OCI-LY7 (cell line): ENCODE measurements at regions not wholly inside any gene's neighbourhood (a gene's known extent, or its start where the extent isn't known, plus 50 kb on each side); places are given as distances from the start of the nearest gene placed in this dataset.

Source experiments
- BruUV-seq: library from RNA; stranded (reverse); fragments of 400-500 nt; replicated peaks from 2 replicates; lab custom pipeline; 2021; lab: Mats Ljungman, UMichigan
- CTCF ChIA-PET: fragments of 300-600 bp; sonication (Branson Sonifier 250); formaldehyde crosslinking; loops from one replicate; lab custom pipeline; 2022; ENCODE audit warnings: antibody characterized with exemption; ENCODE audit not compliant: unreplicated experiment; lab: Charles Lee
- POLR2A ChIA-PET: fragments of 300-600 bp; sonication (Branson Sonifier 250); formaldehyde crosslinking; loops from one replicate; lab custom pipeline; 2022; ENCODE audit warnings: antibody characterized with exemption; lab: Charles Lee
- DNase-seq: peaks from one replicate; pipeline ENCODE4 v3.0.0-alpha.2; 2015; ENCODE audit warnings: low spot score
- H2AFZ ChIP-seq: fragments of 200-600 bp; sonication (generic), shearing (Covaris generic); 2 replicates; pipeline ENCODE4 v1.6.1; 2014; ENCODE audit warnings: mild to moderate bottlenecking, antibody characterized with exemption, low read length, moderate library complexity
- H3K27ac ChIP-seq: fragments of 200-600 bp; sonication (generic); 2 replicates; pipeline ENCODE4 v1.5.1; 2014; ENCODE audit warnings: mixed run types, low read depth, mild to moderate bottlenecking, moderate library complexity, low read length, inconsistent platforms; ENCODE audit not compliant: poor library complexity, severe bottlenecking
- H3K36me3 ChIP-seq: fragments of 200-600 bp; sonication (generic); 2 replicates; pipeline ENCODE4 v1.6.1; 2014; ENCODE audit warnings: mild to moderate bottlenecking, antibody characterized with exemption, low read length, moderate library complexity, mixed read lengths; ENCODE audit not compliant: insufficient read depth
- H3K4me1 ChIP-seq: fragments of 200-600 bp; sonication (generic); 2 replicates; pipeline ENCODE4 v1.5.1; 2014; ENCODE audit warnings: mild to moderate bottlenecking, low read length; ENCODE audit not compliant: insufficient read depth, poor library complexity, severe bottlenecking
- H3K4me2 ChIP-seq: fragments of 200-600 bp; sonication (generic); 2 replicates; pipeline ENCODE4 v1.6.1; 2014; ENCODE audit warnings: mild to moderate bottlenecking, low read length
- H3K4me3 ChIP-seq: fragments of 200-600 bp; sonication (generic); 2 replicates; pipeline ENCODE4 v1.5.1; 2014; ENCODE audit warnings: mild to moderate bottlenecking, low read depth, low read length; ENCODE audit not compliant: poor library complexity, severe bottlenecking
- H3K79me2 ChIP-seq: fragments of 200-600 bp; sonication (generic); 2 replicates; pipeline ENCODE4 v1.6.1; 2016; ENCODE audit warnings: low read depth, mild to moderate bottlenecking, low read length, moderate library complexity, mixed read lengths; ENCODE audit not compliant: insufficient read depth
- H3K9me2 ChIP-seq: fragments of 200-600 bp; sonication (generic); 2 replicates; pipeline ENCODE4 v1.6.1; 2016; ENCODE audit warnings: mild to moderate bottlenecking, low read length, mixed read lengths; ENCODE audit not compliant: insufficient read depth
- H3K9me3 ChIP-seq: fragments of 200-600 bp; sonication (generic); 2 replicates; pipeline ENCODE4 v1.6.1; 2014; ENCODE audit warnings: mild to moderate bottlenecking, mixed run types, low read length, mixed read lengths
- H4K20me1 ChIP-seq: fragments of 200-600 bp; sonication (generic); 2 replicates; pipeline ENCODE4 v1.6.1; 2014; ENCODE audit warnings: mild to moderate bottlenecking, antibody characterized with exemption, low read length, moderate library complexity, mixed read lengths; ENCODE audit not compliant: insufficient read depth
- EZH2phosphoT487 ChIP-seq: fragments of 200-600 bp; sonication (generic); IDR thresholded peaks from 2 replicates; pipeline ENCODE4 v1.6.1; 2018; ENCODE audit warnings: low read depth, borderline replicate concordance, mild to moderate bottlenecking, mixed run types, antibody characterized with exemption, low read length, moderate library complexity, mixed read lengths
- intact Hi-C: fragments of 100-400 bp; cut with micrococcal nuclease; formaldehyde crosslinking; loops from one replicate; pipeline ENCODE4 v1.10.0; 2022; ENCODE audit not compliant: unreplicated experiment
- TF ChIP-seq, protein P1 (sequence below): fragments of 200-600 bp; sonication (generic); conservative IDR thresholded peaks from 2 replicates; pipeline ENCODE4 v1.5.1; 2014; ENCODE audit warnings: mild to moderate bottlenecking, antibody characterized with exemption, low read length, moderate library complexity, mixed read lengths

DNA sequence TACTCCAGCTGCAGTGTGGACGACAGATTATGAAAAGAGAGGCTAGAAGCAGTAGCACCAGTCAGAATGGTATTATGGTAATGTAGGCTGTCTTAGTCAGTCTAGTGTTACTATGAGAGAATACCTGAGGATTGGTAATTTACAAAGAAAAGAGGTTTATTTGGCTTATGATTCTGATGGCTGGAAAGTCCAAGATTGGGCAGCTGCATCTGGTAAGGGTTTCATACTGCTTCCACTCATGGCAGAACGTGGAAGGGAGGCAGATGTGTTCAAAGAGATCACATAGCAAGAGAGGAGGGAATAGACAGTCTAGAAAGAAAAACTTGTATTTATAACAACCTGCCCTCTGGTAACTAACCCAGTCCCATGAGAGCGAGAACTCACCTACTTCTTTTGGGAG, 77.3 kb upstream of the NAV2 start:
- H4K20me1 ChIP-seq: no peaks in the 10 kb centered on the region
- CTCF ChIA-PET: no interaction called here
- H2AFZ ChIP-seq: no peak overlapping the region
- H3K36me3 ChIP-seq: no peaks in the 10 kb centered on the region
- intact Hi-C loops: no loop called here
- no peaks in the 10 kb centered on the region for H3K79me2 ChIP-seq
- H3K4me2 ChIP-seq: no peak overlapping the region
- H3K9me2 ChIP-seq: no peaks in the 10 kb centered on the region
- H3K27ac ChIP-seq: no peak overlapping the region
- no peak for TF ChIP-seq EZH2phosphoT487
- no peaks in the 10 kb centered on the region for H3K9me3 ChIP-seq
- no TSS peak for BruUV-seq
- no peaks in the 10 kb centered on the region for H3K4me1 ChIP-seq
- POLR2A ChIA-PET: no interaction called here
- no peak overlapping the region for H3K4me3 ChIP-seq
- DNase-seq: no peak

DNA sequence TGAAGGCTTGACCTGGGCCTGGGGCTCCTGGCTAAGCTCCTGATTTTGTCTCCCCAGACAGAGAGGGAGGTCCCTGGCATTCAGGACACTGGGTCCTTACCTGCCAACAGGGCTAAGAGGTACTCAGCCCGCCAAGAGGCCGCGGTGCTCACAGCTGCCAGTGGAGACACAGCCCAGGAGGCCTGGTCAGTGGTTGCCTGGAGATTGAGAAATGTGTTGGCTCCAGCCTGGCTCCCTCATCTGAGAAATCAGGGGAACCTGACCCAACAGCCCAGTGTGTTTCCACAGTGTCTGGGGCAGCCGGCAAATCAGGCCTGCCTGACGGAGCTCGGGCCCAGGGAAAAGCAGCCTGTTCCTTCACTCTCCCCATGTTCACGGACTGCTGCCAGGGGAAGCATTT, 79.4 kb upstream of the NAV2 start:
- no peak overlapping the region for H2AFZ ChIP-seq
- H3K36me3 ChIP-seq: no peaks in the 10 kb centered on the region
- H4K20me1 ChIP-seq: no peaks in the 10 kb centered on the region
- no peak overlapping the region for H3K4me3 ChIP-seq
- TF ChIP-seq EZH2phosphoT487: no peak
- TF ChIP-seq, protein P1, sequence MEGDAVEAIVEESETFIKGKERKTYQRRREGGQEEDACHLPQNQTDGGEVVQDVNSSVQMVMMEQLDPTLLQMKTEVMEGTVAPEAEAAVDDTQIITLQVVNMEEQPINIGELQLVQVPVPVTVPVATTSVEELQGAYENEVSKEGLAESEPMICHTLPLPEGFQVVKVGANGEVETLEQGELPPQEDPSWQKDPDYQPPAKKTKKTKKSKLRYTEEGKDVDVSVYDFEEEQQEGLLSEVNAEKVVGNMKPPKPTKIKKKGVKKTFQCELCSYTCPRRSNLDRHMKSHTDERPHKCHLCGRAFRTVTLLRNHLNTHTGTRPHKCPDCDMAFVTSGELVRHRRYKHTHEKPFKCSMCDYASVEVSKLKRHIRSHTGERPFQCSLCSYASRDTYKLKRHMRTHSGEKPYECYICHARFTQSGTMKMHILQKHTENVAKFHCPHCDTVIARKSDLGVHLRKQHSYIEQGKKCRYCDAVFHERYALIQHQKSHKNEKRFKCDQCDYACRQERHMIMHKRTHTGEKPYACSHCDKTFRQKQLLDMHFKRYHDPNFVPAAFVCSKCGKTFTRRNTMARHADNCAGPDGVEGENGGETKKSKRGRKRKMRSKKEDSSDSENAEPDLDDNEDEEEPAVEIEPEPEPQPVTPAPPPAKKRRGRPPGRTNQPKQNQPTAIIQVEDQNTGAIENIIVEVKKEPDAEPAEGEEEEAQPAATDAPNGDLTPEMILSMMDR: no peak
- no peaks in the 10 kb centered on the region for H3K79me2 ChIP-seq
- H3K4me1 ChIP-seq: no peaks in the 10 kb centered on the region
- no peak for DNase-seq
- CTCF ChIA-PET: no interaction called here
- no peaks in the 10 kb centered on the region for H3K9me3 ChIP-seq
- POLR2A ChIA-PET: interaction anchor here (1.0 kb wide), 1 partner anchor 8 kb away, joined by 3 read pairs; no protein-coding TSS in a partner anchor
- no peak overlapping the region for H3K27ac ChIP-seq
- H3K9me2 ChIP-seq: no peaks in the 10 kb centered on the region
- BruUV-seq: no TSS peak
- intact Hi-C loops: no loop called here
- no peak overlapping the region for H3K4me2 ChIP-seq

DNA sequence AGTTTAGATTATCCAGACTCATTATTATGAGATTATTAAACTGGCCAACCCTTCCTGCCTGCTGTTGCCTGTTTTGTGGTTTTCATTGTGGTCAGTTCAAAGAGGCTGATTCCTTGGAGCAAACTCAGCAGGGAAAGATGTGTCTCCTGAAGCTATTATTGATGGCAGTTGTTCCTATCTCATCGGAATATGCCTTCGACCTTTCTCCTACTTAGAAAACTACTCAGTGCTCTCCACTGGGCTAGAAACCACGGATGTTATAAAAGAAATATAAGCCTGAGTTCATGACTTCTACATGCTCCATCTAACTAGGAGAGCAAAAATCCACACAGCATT, 80.2 kb upstream of the NAV2 start:
- Histone ChIP-seq H3K79me2 (no peaks in the 10 kb centered on the region), H3K9me3 (no peaks in the 10 kb centered on the region), H3K4me2 (no peak overlapping the region), H3K36me3 (no peaks in the 10 kb centered on the region), H2AFZ (no peak overlapping the region), H3K4me3 (no peak overlapping the region), H3K9me2 (no peaks in the 10 kb centered on the region), H3K4me1 (no peaks in the 10 kb centered on the region), H4K20me1 (no peaks in the 10 kb centered on the region), H3K27ac (no peak overlapping the region)
- TF ChIP-seq, protein P1: no peak
- TF ChIP-seq EZH2phosphoT487: no peak
- no TSS peak for BruUV-seq
- intact Hi-C loops: no loop called here
- POLR2A ChIA-PET: interaction anchor here (0.9 kb wide), 1 partner anchor 14 kb away, joined by 3 read pairs; no protein-coding TSS in a partner anchor
- CTCF ChIA-PET: no interaction called here
- no peak for DNase-seq
